ENCODE measurements at regions not wholly inside any gene's neighbourhood (a gene's known extent, or its start where the extent isn't known, plus 50 kb on each side); places are given as distances from the start of the nearest gene placed in this dataset.

- Histone ChIP-seq H2AFZ (ENCODE audit: low read length) (no peak overlapping the region), H3K27ac (ENCODE audit: extremely low read length, insufficient read depth, low read length) (no peak overlapping the region), H3K9me3 (ENCODE audit: low read length) (peaks cover 8% of the 10 kb centered on the region; the same call in 1 of the 2 replicates), H3K4me2 (ENCODE audit: low read depth, low read length) (no peak overlapping the region), H3K4me1 (ENCODE audit: insufficient read depth, low read length) (no peaks in the 10 kb centered on the region), H3K79me2 (ENCODE audit: insufficient read depth, low read length) (no peaks in the 10 kb centered on the region), H3K27me3 (ENCODE audit: control insufficient read depth in 1 of 2, insufficient read depth in 2 of 2, low read length in 2 of 2) (no peaks in the 10 kb centered on the region), H3K9ac (ENCODE audit: insufficient read depth, low read depth, low read length) (no peak overlapping the region), H3K36me3 (replicated peaks in 1 of 2; ENCODE audit: control insufficient read depth in 1 of 2, insufficient read depth in 2 of 2, low read length in 2 of 2) (no peaks in the 10 kb centered on the region), H3K4me3 (replicated peaks in 1 of 3; ENCODE audit: insufficient read depth in 1 of 3, low read depth in 2 of 3, low read length in 3 of 3) (no peak overlapping the region), H4K20me1 (ENCODE audit: insufficient read depth, low read length) (no peaks in the 10 kb centered on the region)
- 22% methylated on average over 3 of the region's 3 CpGs for WGBS (ENCODE audit: low lambda C conversion rate)
- CTCF ChIA-PET (ENCODE audit: low intra/inter-chr PET ratio, low total read pairs), result no interaction called here
- DNase-seq (ENCODE audit: low spot score) (no peak), FAIRE-seq (no peak), ATAC-seq (no peak)
- intact Hi-C loops (cut with micrococcal nuclease; ENCODE audit: unreplicated experiment) (no loop called here), in situ Hi-C loops (cut with HindIII; ENCODE audit: extremely low pct_ligation_motif_present, low pct_unique_long_range_greater_than_20kb) (no loop called here)
- TF ChIP-seq ZNF616 (CRISPR knock-in tag; IDR thresholded peaks at IDR 0.05; ENCODE audit: low read depth), result no peak
- TF ChIP-seq ZNF790 (CRISPR knock-in tag; IDR thresholded peaks at IDR 0.05; ENCODE audit: borderline replicate concordance), result no peak
- no peak for TF ChIP-seq ZNF589 (CRISPR knock-in tag; conservative IDR thresholded peaks at IDR 0.05)
- POLR2A ChIA-PET, result no interaction called here
- no TSS peak for BruUV-seq (replicated peaks)
Observed at GRCh38 chr20:6506906-6507305, 260.6 kb upstream of the BMP2 start.

GRCh38 chr20:6504826-6505225 is 262.7 kb upstream of the BMP2 start:
- Histone ChIP-seq H3K4me1 (ENCODE audit: insufficient read depth, low read length) (no peaks in the 10 kb centered on the region), H3K27ac (ENCODE audit: extremely low read length, insufficient read depth, low read length) (no peak overlapping the region), H3K79me2 (ENCODE audit: insufficient read depth, low read length) (no peaks in the 10 kb centered on the region), H4K20me1 (ENCODE audit: insufficient read depth, low read length) (no peaks in the 10 kb centered on the region), H3K4me3 (replicated peaks in 1 of 3; ENCODE audit: insufficient read depth in 1 of 3, low read depth in 2 of 3, low read length in 3 of 3) (no peak overlapping the region), H2AFZ (ENCODE audit: low read length) (no peak overlapping the region), H3K9me3 (ENCODE audit: low read length) (peaks cover 6% of the 10 kb centered on the region; the same call in 1 of the 2 replicates), H3K9ac (ENCODE audit: insufficient read depth, low read depth, low read length) (no peak overlapping the region), H3K4me2 (ENCODE audit: low read depth, low read length) (no peak overlapping the region), H3K27me3 (ENCODE audit: control insufficient read depth in 1 of 2, insufficient read depth in 2 of 2, low read length in 2 of 2) (no peaks in the 10 kb centered on the region), H3K36me3 (replicated peaks in 1 of 2; ENCODE audit: control insufficient read depth in 1 of 2, insufficient read depth in 2 of 2, low read length in 2 of 2) (no peaks in the 10 kb centered on the region)
- POLR2A ChIA-PET, result no interaction called here
- BruUV-seq (replicated peaks), result no TSS peak
- TF ChIP-seq ZBTB21 (CRISPR knock-in tag; IDR thresholded peaks at IDR 0.05) (0 out of 2 replicates have a peak, but pooled peaks have one; percentile 47), CREB1 (IDR thresholded peaks at IDR 0.05) (no peak), CREB1 (CRISPR knock-in tag; IDR thresholded peaks at IDR 0.05) (no peak)
- CTCF ChIA-PET (ENCODE audit: low intra/inter-chr PET ratio, low total read pairs), result no interaction called here
- intact Hi-C loops (cut with micrococcal nuclease; ENCODE audit: unreplicated experiment), result no loop called here
- no peak; the same call in 2 of the 3 replicates for ATAC-seq
- WGBS (ENCODE audit: low lambda C conversion rate), result 21% methylated on average over 7 of the region's 7 CpGs
- in situ Hi-C loops (cut with HindIII; ENCODE audit: extremely low pct_ligation_motif_present, low pct_unique_long_range_greater_than_20kb), result no loop called here
- no peak for DNase-seq (ENCODE audit: low spot score)
- FAIRE-seq, result no peak
